GM12878 (cell line): ENCODE measurements at regions not wholly inside any gene's neighbourhood (a gene's known extent, or its start where the extent isn't known, plus 50 kb on each side); places are given as distances from the start of the nearest gene placed in this dataset.

Experiments
- ATAC-seq: fragments of 200-7000 bp; cut with Tn5 transposase; 3 replicates; pipeline ENCODE4 v1.9.1; 2020; ENCODE audit warnings: mild to moderate bottlenecking, moderate library complexity
- BruUV-seq: library from RNA; stranded (reverse); fragments of 400-500 nt; replicated peaks from 2 replicates; lab custom pipeline; 2021; lab: Mats Ljungman, UMichigan
- CTCF ChIA-PET: fragments of 300-600 bp; sonication (Branson Sonifier 250); formaldehyde crosslinking; extraction: SDS; loops from one replicate; lab custom pipeline; 2021; ENCODE audit warnings: inconsistent platforms; lab: Yijun Ruan, JAX
- POLR2A ChIA-PET: fragments of 350-600 bp; formaldehyde crosslinking; extraction: SDS; loops from one replicate; lab custom pipeline; 2021; ENCODE audit warnings: inconsistent platforms; lab: Charles Lee
- RAD21 ChIA-PET: fragments of 300-600 bp; sonication (Branson Sonifier 250); formaldehyde crosslinking; loops from one replicate; lab custom pipeline; 2023; ENCODE audit warnings: antibody characterized with exemption; ENCODE audit not compliant: unreplicated experiment; lab: Charles Lee
- SMC1A ChIA-PET: fragments of 300-600 bp; sonication (Branson Sonifier 250); formaldehyde crosslinking; loops from one replicate; lab custom pipeline; 2023; ENCODE audit not compliant: unreplicated experiment, uncharacterized antibody; lab: Charles Lee
- DNase-seq: peaks from one replicate; pipeline ENCODE4 v3.0.0-alpha.2; 2011; ENCODE audit warnings: low read depth, low spot score
- FAIRE-seq: peaks from 3 replicates; lab custom pipeline; 2011; peaks lifted over from hg19 to GRCh38; lab: Jason Lieb, UNC
- H2AFZ ChIP-seq: 2 replicates; pipeline ENCODE4 v1.6.0; 2011; ENCODE audit warnings: low read depth, low read length, control low read depth; ENCODE audit not compliant: control insufficient read depth
- H3K27ac ChIP-seq: 2 replicates; pipeline ENCODE4 v1.5.1; 2011; ENCODE audit warnings: control low read depth; ENCODE audit not compliant: control insufficient read depth, insufficient read depth
- H3K27me3 ChIP-seq, 2 experiments: replicated peaks in 1 of 2; 2 replicates each; pipeline versions ENCODE4 v1.6.0 to v1.6.1; 2011; ENCODE audit warnings: low read length in 1 of 2; ENCODE audit not compliant: control insufficient read depth in 2 of 2, insufficient read depth in 2 of 2
- H3K36me3 ChIP-seq, 2 experiments: 2 replicates each; pipeline ENCODE4 v1.5.1; 2011; ENCODE audit warnings: low read length in 1 of 2; ENCODE audit not compliant: control insufficient read depth in 2 of 2, insufficient read depth in 2 of 2
- H3K4me1 ChIP-seq: 2 replicates; pipeline ENCODE4 v1.6.1; 2011; ENCODE audit warnings: mild to moderate bottlenecking, low read length, moderate library complexity, mixed read lengths; ENCODE audit not compliant: control insufficient read depth, insufficient read depth
- H3K4me2 ChIP-seq: 2 replicates; pipeline ENCODE4 v1.6.0; 2011; ENCODE audit warnings: control low read depth; ENCODE audit not compliant: control insufficient read depth, insufficient read depth
- H3K4me3 ChIP-seq: fragments of 200-600 bp; sonication (generic); 2 replicates; pipeline ENCODE4 v1.5.1; 2016
- H3K79me2 ChIP-seq: 2 replicates; pipeline ENCODE4 v1.6.0; 2011; ENCODE audit warnings: low read length; ENCODE audit not compliant: control insufficient read depth, insufficient read depth
- H3K9ac ChIP-seq: 2 replicates; pipeline ENCODE4 v1.8.0; 2011; ENCODE audit warnings: low read length, control low read depth, mixed read lengths; ENCODE audit not compliant: control insufficient read depth, insufficient read depth
- H3K9me3 ChIP-seq: replicated peaks from 3 replicates; pipeline ENCODE4 v1.5.1; 2011; ENCODE audit warnings: mild to moderate bottlenecking, low read length; ENCODE audit not compliant: control insufficient read depth, insufficient read depth
- H4K20me1 ChIP-seq: 2 replicates; pipeline ENCODE4 v1.6.0; 2011; ENCODE audit not compliant: control insufficient read depth, insufficient read depth
- CBX3 ChIP-seq: fragments of 200-600 bp; sonication (generic); IDR thresholded peaks from 2 replicates; pipeline ENCODE4 v1.6.1; 2016; ENCODE audit warnings: low read depth, borderline replicate concordance
- HDGF ChIP-seq: fragments of 450-650 bp; IDR thresholded peaks from 2 replicates; pipeline ENCODE4 v1.6.1; 2016; ENCODE audit warnings: antibody characterized with exemption
- KAT2A ChIP-seq: conservative IDR thresholded peaks from 2 replicates; pipeline ENCODE4 v1.6.1; 2011; ENCODE audit warnings: low read depth, low read length; ENCODE audit not compliant: control insufficient read depth
- MTA2 ChIP-seq: fragments of 450-650 bp; IDR thresholded peaks from 2 replicates; pipeline ENCODE4 v1.6.1; 2016; ENCODE audit warnings: low read depth, mild to moderate bottlenecking, moderate library complexity
- MYC ChIP-seq: IDR thresholded peaks from 2 replicates; pipeline ENCODE4 v1.6.1; 2011; ENCODE audit warnings: mild to moderate bottlenecking, low read length, moderate library complexity, inconsistent platforms; ENCODE audit not compliant: insufficient read depth, insufficient replicate concordance, insufficient read length, severe bottlenecking
- SKIL ChIP-seq: fragments of 450-650 bp; IDR thresholded peaks from 2 replicates; pipeline ENCODE4 v1.6.1; 2017; ENCODE audit warnings: mild to moderate bottlenecking, low read depth, inconsistent platforms; ENCODE audit not compliant: poor library complexity, severe bottlenecking
- TAF1 ChIP-seq: IDR thresholded peaks from 2 replicates; pipeline ENCODE4 v1.6.1; 2011; ENCODE audit warnings: mild to moderate bottlenecking, low read depth, low read length, borderline replicate concordance
- TBL1XR1 ChIP-seq: IDR thresholded peaks from 2 replicates; pipeline ENCODE4 v1.6.1; 2012; ENCODE audit warnings: low read depth, low read length, improper control_type of control experiment
- ZNF217 ChIP-seq: fragments of 450-650 bp; IDR thresholded peaks from 2 replicates; pipeline ENCODE4 v1.6.1; 2017; ENCODE audit warnings: antibody characterized with exemption, mild to moderate bottlenecking
- ZNF592 ChIP-seq: fragments of 450-650 bp; IDR thresholded peaks from 2 replicates; pipeline ENCODE4 v1.6.1; 2017; ENCODE audit warnings: mild to moderate bottlenecking, moderate library complexity
- WGBS: methylation state at CpG from one replicate; pipeline ENCODE4 v1.1.6; 2016; ENCODE audit warnings: low lambda C conversion rate; ENCODE audit not compliant: insufficient replicate concordance, insufficient coverage; ENCODE audit errors: missing lambda C conversion rate; 5-methylcytosine and 5-hydroxymethylcytosine counted together
- in situ Hi-C: fragments of 300-500 bp; cut with MboI; formaldehyde crosslinking; loops from 9 replicates; pipeline ENCODE4 v1.14.3; 2018; ENCODE audit warnings: mixed read lengths
- intact Hi-C: fragments of 100-400 bp; cut with micrococcal nuclease; formaldehyde crosslinking; loops from one replicate; pipeline ENCODE4 v1.14.2; 2022; ENCODE audit not compliant: unreplicated experiment

- H4K20me1 ChIP-seq: no peaks in the 10 kb centered on the region
- ChIA-PET SMC1A (no interaction called here), POLR2A (no interaction called here)
- no peaks in the 10 kb centered on the region for H3K79me2 ChIP-seq
- no peak for DNase-seq
- no peaks in the 10 kb centered on the region for H3K27me3 ChIP-seq
- H3K9me3 ChIP-seq: no peaks in the 10 kb centered on the region
- no peaks in the 10 kb centered on the region for H3K4me1 ChIP-seq
- H3K4me2 ChIP-seq: no peak overlapping the region
- no TSS peak for BruUV-seq
- intact Hi-C loops: no loop called here
- H2AFZ ChIP-seq: no peak overlapping the region
- no peak overlapping the region for H3K4me3 ChIP-seq
- TF ChIP-seq CBX3 (no peak), ZNF592 (no peak), KAT2A (no peak), ZNF217 (no peak), SKIL (no peak), TBL1XR1 (no peak), HDGF (no peak), TAF1 (no peak), MYC (no peak), MTA2 (no peak)
- TF ChIP-seq, all 136 proteins: peak for 0
- RAD21 ChIA-PET: no interaction called here
- H3K36me3 ChIP-seq: no peaks in the 10 kb centered on the region
- H3K27ac ChIP-seq: no peak overlapping the region
- ATAC-seq (no peak), FAIRE-seq (no peak)
- 10% methylated on average over 3 of the region's 3 CpGs for WGBS
- H3K9ac ChIP-seq: no peak overlapping the region
- in situ Hi-C loops: no loop called here
- CTCF ChIA-PET: no interaction called here
Measured at GRCh38 chr12:17335487-17335886, 729.5 kb upstream of the LMO3 start.
